CD4-positive, CD25-positive, alpha-beta regulatory T cell (primary cell): ENCODE measurements at regions not wholly inside any gene's neighbourhood (a gene's known extent, or its start where the extent isn't known, plus 50 kb on each side); places are given as distances from the start of the nearest gene placed in this dataset.
"Not testable (repeated sequence)": the region's sequence is repeated elsewhere in the genome, so short reads cannot be mapped to it uniquely, and the experiment has no call there.

Experiments used
- ATAC-seq, 2 donors: fragments of 150-1000 bp; cut with Tn5 transposase; one replicate each; pipeline ENCODE4 v1.10.0; 2021; ENCODE audit warnings: low read depth in 2 of 2, moderate number of reproducible peaks in 2 of 2, moderate library complexity in 1 of 2
- DNase-seq, 3 donors: peaks; one replicate each; pipeline versions ENCODE4 v3.0.0 to v3.0.0-alpha.2; 2012 to 2022; ENCODE audit warnings: mixed read lengths in 1 of 3
- H3K27ac ChIP-seq: one replicate; pipeline ENCODE4 v1.7.0; 2013; ENCODE audit warnings: mild to moderate bottlenecking, low read length; ENCODE audit not compliant: insufficient read depth, poor library complexity, severe bottlenecking
- H3K27me3 ChIP-seq: one replicate; pipeline ENCODE4 v1.7.0; 2013; ENCODE audit warnings: low read length; ENCODE audit not compliant: control insufficient read depth, insufficient read depth
- H3K36me3 ChIP-seq: one replicate; pipeline ENCODE4 v1.7.0; 2013; ENCODE audit warnings: mild to moderate bottlenecking, low read length, moderate library complexity; ENCODE audit not compliant: control insufficient read depth, insufficient read depth
- H3K4me1 ChIP-seq: 2 replicates; pipeline ENCODE4 v1.7.0; 2013; ENCODE audit warnings: mild to moderate bottlenecking, low read length; ENCODE audit not compliant: insufficient read depth, control insufficient read depth, poor library complexity, severe bottlenecking
- H3K4me3 ChIP-seq: one replicate; pipeline ENCODE4 v1.7.0; 2013; ENCODE audit warnings: low read depth, mild to moderate bottlenecking, low read length, moderate library complexity
- H3K9me3 ChIP-seq, 2 experiments: 1 replicate in 1 of 2; 2 replicates in 1 of 2; pipeline ENCODE4 v1.7.0; 2013; ENCODE audit warnings: low read length in 2 of 2, mild to moderate bottlenecking in 1 of 2, moderate library complexity in 1 of 2; ENCODE audit not compliant: control insufficient read depth in 2 of 2
- H3K27ac Mint-ChIP-seq, 3 donors: one replicate each; pipeline ENCODE4 v1.8.0; 2020 to 2022; ENCODE audit warnings: mild to moderate bottlenecking in 3 of 3, mixed read lengths in 3 of 3, moderate library complexity in 2 of 3
- H3K27me3 Mint-ChIP-seq: one replicate; pipeline ENCODE4 v1.8.0; 2022; ENCODE audit warnings: mild to moderate bottlenecking, mixed read lengths
- H3K36me3 Mint-ChIP-seq: one replicate; pipeline ENCODE4 v1.8.0; 2020; ENCODE audit warnings: mixed read lengths
- H3K4me1 Mint-ChIP-seq, 4 donors: one replicate each; pipeline ENCODE4 v1.8.0; 2020 to 2022; ENCODE audit warnings: mixed read lengths in 4 of 4, mild to moderate bottlenecking in 1 of 4
- H3K4me3 Mint-ChIP-seq, 4 donors: one replicate each; pipeline ENCODE4 v1.8.0; 2020 to 2022; ENCODE audit warnings: mild to moderate bottlenecking in 4 of 4, mixed read lengths in 4 of 4, moderate library complexity in 3 of 4
- H3K9me3 Mint-ChIP-seq, 7 donors: one replicate each; pipeline ENCODE4 v1.8.0; 2020 to 2022; ENCODE audit warnings: mixed read lengths in 7 of 7, mild to moderate bottlenecking in 3 of 7, moderate library complexity in 2 of 7

GRCh38 chr13:60851378-60851777, 454.4 kb downstream of the TDRD3 start:
- Mint-ChIP-seq H3K27ac (no peak overlapping the region), H3K4me3 (no peak overlapping the region), H3K36me3 (no peaks in the 10 kb centered on the region), H3K9me3 (peaks cover 0 to 33% (median 5%) of the 10 kb centered on the region in 7 donors), H3K4me1 (no peaks in the 10 kb centered on the region), H3K27me3 (no peaks in the 10 kb centered on the region)
- no peaks in the 10 kb centered on the region for H3K4me1 ChIP-seq
- H3K36me3 ChIP-seq = no peaks in the 10 kb centered on the region
- peaks cover 4 to 9% of the 10 kb centered on the region in 2 experiments for H3K9me3 ChIP-seq
- H3K27me3 ChIP-seq = no peaks in the 10 kb centered on the region
- DNase-seq = no peak
- no peak overlapping the region for H3K4me3 ChIP-seq
- ATAC-seq = no peak
- H3K27ac ChIP-seq = no peak overlapping the region

GRCh38 chr13:60850526-60850925, 453.5 kb downstream of the TDRD3 start:
- Mint-ChIP-seq H3K27ac (no peak overlapping the region), H3K4me1 (no peaks in the 10 kb centered on the region), H3K4me3 (no peak overlapping the region), H3K9me3 (peaks cover 0 to 33% (median 5%) of the 10 kb centered on the region in 7 donors), H3K27me3 (no peaks in the 10 kb centered on the region), H3K36me3 (no peaks in the 10 kb centered on the region)
- DNase-seq (no peak), ATAC-seq (no peak)
- Histone ChIP-seq H3K4me1 (no peaks in the 10 kb centered on the region), H3K27ac (no peak overlapping the region), H3K36me3 (no peaks in the 10 kb centered on the region), H3K9me3 (peaks cover 4 to 9% of the 10 kb centered on the region in 2 experiments), H3K27me3 (no peaks in the 10 kb centered on the region), H3K4me3 (no peak overlapping the region)

- Mint-ChIP-seq H3K36me3 (no peaks in the 10 kb centered on the region), H3K27ac (no peak overlapping the region), H3K9me3 (peaks cover 0 to 13% (median 3%) of the 10 kb centered on the region in 7 donors), H3K4me3 (no peak overlapping the region), H3K4me1 (no peaks in the 10 kb centered on the region), H3K27me3 (no peaks in the 10 kb centered on the region)
- ATAC-seq = no peak
- Histone ChIP-seq H3K27me3 (no peaks in the 10 kb centered on the region), H3K27ac (no peak overlapping the region), H3K9me3 (no peaks in the 10 kb centered on the region), H3K4me3 (no peak overlapping the region), H3K4me1 (no peaks in the 10 kb centered on the region), H3K36me3 (no peaks in the 10 kb centered on the region)
- DNase-seq = no peak
Observed at GRCh38 chr13:60838581-60838980, 441.6 kb downstream of the TDRD3 start.

GRCh38 chr13:60837806-60838205, 440.8 kb downstream of the TDRD3 start:
- ATAC-seq (no peak), DNase-seq (no peak)
- H3K4me1 Mint-ChIP-seq = no peaks in the 10 kb centered on the region
- Histone ChIP-seq H3K4me1 (no peaks in the 10 kb centered on the region), H3K4me3 (no peak overlapping the region), H3K27ac (no peak overlapping the region), H3K27me3 (no peaks in the 10 kb centered on the region), H3K36me3 (no peaks in the 10 kb centered on the region), H3K9me3 (no peaks in the 10 kb centered on the region)
- no peak overlapping the region for H3K27ac Mint-ChIP-seq
- H3K9me3 Mint-ChIP-seq = peaks cover 0 to 13% (median 3%) of the 10 kb centered on the region in 7 donors
- H3K4me3 Mint-ChIP-seq = no peak overlapping the region
- H3K36me3 Mint-ChIP-seq = no peaks in the 10 kb centered on the region
- no peaks in the 10 kb centered on the region for H3K27me3 Mint-ChIP-seq

GRCh38 chr13:60836821-60837220, 439.8 kb downstream of the TDRD3 start:
- Mint-ChIP-seq H3K27ac (no peak overlapping the region), H3K27me3 (no peaks in the 10 kb centered on the region), H3K4me3 (no peak overlapping the region), H3K4me1 (no peaks in the 10 kb centered on the region), H3K9me3 (peaks cover 0 to 9% (median 3%) of the 10 kb centered on the region in 7 donors), H3K36me3 (no peaks in the 10 kb centered on the region)
- Histone ChIP-seq H3K27me3 (no peaks in the 10 kb centered on the region), H3K27ac (no peak overlapping the region), H3K9me3 (no peaks in the 10 kb centered on the region), H3K4me1 (no peaks in the 10 kb centered on the region), H3K36me3 (no peaks in the 10 kb centered on the region), H3K4me3 (no peak overlapping the region)
- ATAC-seq = no peak
- no peak for DNase-seq

GRCh38 chr13:60811581-60811980, 414.6 kb downstream of the TDRD3 start:
- Histone ChIP-seq H3K27me3 (no peaks in the 10 kb centered on the region), H3K4me1 (no peaks in the 10 kb centered on the region), H3K4me3 (no peak overlapping the region), H3K36me3 (no peaks in the 10 kb centered on the region), H3K27ac (no peak overlapping the region), H3K9me3 (no peaks in the 10 kb centered on the region)
- H3K9me3 Mint-ChIP-seq = peaks cover 0 to 7% (median 4%) of the 10 kb centered on the region in 7 donors
- H3K36me3 Mint-ChIP-seq = no peaks in the 10 kb centered on the region
- no peak overlapping the region for H3K4me3 Mint-ChIP-seq
- no peak overlapping the region for H3K27ac Mint-ChIP-seq
- DNase-seq (no peak), ATAC-seq (no peak)
- H3K27me3 Mint-ChIP-seq = no peaks in the 10 kb centered on the region
- H3K4me1 Mint-ChIP-seq = no peaks in the 10 kb centered on the region

GRCh38 chr13:60805640-60806039, 408.6 kb downstream of the TDRD3 start:
- not testable (repeated sequence) for H3K4me1 Mint-ChIP-seq, H3K4me3 Mint-ChIP-seq, H3K27me3 Mint-ChIP-seq, H3K4me3 ChIP-seq, ATAC-seq, H3K27ac ChIP-seq, H3K4me1 ChIP-seq, H3K36me3 Mint-ChIP-seq, H3K27ac Mint-ChIP-seq, DNase-seq, H3K27me3 ChIP-seq, H3K9me3 ChIP-seq, H3K36me3 ChIP-seq
- H3K9me3 Mint-ChIP-seq = peaks cover 0 to 11% (median 3%) of the 10 kb centered on the region in 7 donors

- no peaks in the 10 kb centered on the region for H3K4me1 Mint-ChIP-seq
- H3K27ac ChIP-seq = no peak overlapping the region
- H3K36me3 ChIP-seq = no peaks in the 10 kb centered on the region
- no peaks in the 10 kb centered on the region for H3K9me3 ChIP-seq
- H3K4me3 ChIP-seq = no peak overlapping the region
- H3K27ac Mint-ChIP-seq = no peak overlapping the region
- no peaks in the 10 kb centered on the region for H3K36me3 Mint-ChIP-seq
- H3K27me3 Mint-ChIP-seq = no peaks in the 10 kb centered on the region
- DNase-seq = no peak
- ATAC-seq = no peak
- peaks cover 0 to 7% (median 2%) of the 10 kb centered on the region in 7 donors for H3K9me3 Mint-ChIP-seq
- H3K4me1 ChIP-seq = no peaks in the 10 kb centered on the region
- H3K27me3 ChIP-seq = no peaks in the 10 kb centered on the region
- no peak overlapping the region for H3K4me3 Mint-ChIP-seq
Observed at GRCh38 chr13:60798503-60798902, 401.5 kb downstream of the TDRD3 start.
